Effector memory CD4-positive, alpha-beta T cell (primary cell): ENCODE measurements at regions not wholly inside any gene's neighbourhood (a gene's known extent, or its start where the extent isn't known, plus 50 kb on each side); places are given as distances from the start of the nearest gene placed in this dataset.

Source experiments
- DNase-seq, 3 donors: peaks; one replicate each; pipeline ENCODE4 v3.0.0-alpha.2; 2020
- H3K27ac ChIP-seq: 2 replicates; pipeline ENCODE4 v1.7.0; 2013; ENCODE audit warnings: mild to moderate bottlenecking, low read length, moderate library complexity; ENCODE audit not compliant: insufficient read depth, poor library complexity, severe bottlenecking
- H3K27me3 ChIP-seq: replicated peaks from 2 replicates; pipeline ENCODE4 v1.7.0; 2013; ENCODE audit warnings: mild to moderate bottlenecking, low read length; ENCODE audit not compliant: insufficient read depth, control insufficient read depth, poor library complexity, severe bottlenecking
- H3K36me3 ChIP-seq: 2 replicates; pipeline ENCODE4 v1.7.0; 2013; ENCODE audit warnings: mild to moderate bottlenecking, low read length, moderate library complexity; ENCODE audit not compliant: control insufficient read depth, insufficient read depth
- H3K4me1 ChIP-seq: 2 replicates; pipeline ENCODE4 v1.7.0; 2013; ENCODE audit warnings: low read length, mild to moderate bottlenecking; ENCODE audit not compliant: control insufficient read depth, insufficient read depth, poor library complexity, severe bottlenecking
- H3K4me3 ChIP-seq: 2 replicates; pipeline ENCODE4 v1.7.0; 2013; ENCODE audit warnings: low read length, low read depth, mild to moderate bottlenecking; ENCODE audit not compliant: insufficient read depth, poor library complexity, severe bottlenecking
- H3K9me3 ChIP-seq: 2 replicates; pipeline ENCODE4 v1.7.0; 2013; ENCODE audit warnings: mild to moderate bottlenecking, low read length, moderate library complexity; ENCODE audit not compliant: control insufficient read depth

GRCh38 chr12:124392667-124393413 is 97.9 kb downstream of the RFLNA start:
- no peaks in the 10 kb centered on the region for H3K9me3 ChIP-seq
- peak overlapping the region; percentile 1 for H3K27ac ChIP-seq
- peaks cover 37% of the 10 kb centered on the region for H3K36me3 ChIP-seq
- no peaks in the 10 kb centered on the region for H3K27me3 ChIP-seq
- H3K4me3 ChIP-seq: no peak overlapping the region
- no peak for DNase-seq
- H3K4me1 ChIP-seq: peaks cover 15% of the 10 kb centered on the region

GRCh38 chr12:124392271-124392666 is 97.4 kb downstream of the RFLNA start:
- Histone ChIP-seq H3K4me1 (peaks cover 15% of the 10 kb centered on the region), H3K9me3 (no peaks in the 10 kb centered on the region), H3K27me3 (no peaks in the 10 kb centered on the region), H3K27ac (peak overlapping the region; percentile 1), H3K36me3 (peaks cover 31% of the 10 kb centered on the region), H3K4me3 (no peak overlapping the region)
- DNase-seq: no peak

GRCh38 chr12:124391340-124392261 is 96.7 kb downstream of the RFLNA start:
- peak in 1 of 3 donors; percentile 13 for DNase-seq
- H3K27ac ChIP-seq: no peak overlapping the region
- H3K4me1 ChIP-seq: peaks cover 15% of the 10 kb centered on the region
- H3K9me3 ChIP-seq: no peaks in the 10 kb centered on the region
- H3K4me3 ChIP-seq: no peak overlapping the region
- peaks cover 27% of the 10 kb centered on the region for H3K36me3 ChIP-seq
- no peaks in the 10 kb centered on the region for H3K27me3 ChIP-seq

GRCh38 chr12:124390442-124391097 is 95.7 kb downstream of the RFLNA start:
- Histone ChIP-seq H3K4me1 (peaks cover 15% of the 10 kb centered on the region), H3K27ac (no peak overlapping the region), H3K9me3 (no peaks in the 10 kb centered on the region), H3K4me3 (no peak overlapping the region), H3K36me3 (peaks cover 25% of the 10 kb centered on the region), H3K27me3 (no peaks in the 10 kb centered on the region)
- no peak for DNase-seq

- H3K9me3 ChIP-seq: no peaks in the 10 kb centered on the region
- peaks cover 24% of the 10 kb centered on the region for H3K36me3 ChIP-seq
- H3K27ac ChIP-seq: no peak overlapping the region
- peaks cover 15% of the 10 kb centered on the region for H3K4me1 ChIP-seq
- no peaks in the 10 kb centered on the region for H3K27me3 ChIP-seq
- peak overlapping the region; percentile 55 for H3K4me3 ChIP-seq
- no peak for DNase-seq
These were observed 95.0 kb downstream of the RFLNA start for GRCh38 chr12:124389725-124390441.

- Histone ChIP-seq H3K4me3 (peak overlapping the region; percentile 55), H3K4me1 (peaks cover 15% of the 10 kb centered on the region), H3K36me3 (peaks cover 24% of the 10 kb centered on the region), H3K27me3 (no peaks in the 10 kb centered on the region), H3K9me3 (no peaks in the 10 kb centered on the region), H3K27ac (no peak overlapping the region)
- DNase-seq: peak; percentile 36 to 49 (median 44)
These were observed 94.3 kb downstream of the RFLNA start for GRCh38 chr12:124389138-124389724.

GRCh38 chr12:124388679-124389137 is 93.8 kb downstream of the RFLNA start:
- peaks cover 15% of the 10 kb centered on the region for H3K4me1 ChIP-seq
- peak; percentile 15 to 33 (median 25) for DNase-seq
- no peak overlapping the region for H3K27ac ChIP-seq
- H3K9me3 ChIP-seq: no peaks in the 10 kb centered on the region
- peaks cover 21% of the 10 kb centered on the region for H3K36me3 ChIP-seq
- H3K4me3 ChIP-seq: peak overlapping the region; percentile 55
- H3K27me3 ChIP-seq: no peaks in the 10 kb centered on the region

GRCh38 chr12:124388038-124388671 is 93.3 kb downstream of the RFLNA start:
- H3K4me1 ChIP-seq: peaks cover 15% of the 10 kb centered on the region

GRCh38 chr12:124387528-124387911 is 92.6 kb downstream of the RFLNA start:
- no peaks in the 10 kb centered on the region for H3K27me3 ChIP-seq
- H3K27ac ChIP-seq: no peak overlapping the region
- no peak for DNase-seq
- H3K4me3 ChIP-seq: no peak overlapping the region
- peaks cover 23% of the 10 kb centered on the region for H3K36me3 ChIP-seq
- H3K4me1 ChIP-seq: peaks cover 15% of the 10 kb centered on the region
- no peaks in the 10 kb centered on the region for H3K9me3 ChIP-seq

More at GRCh38 chr12:124388038-124388671, 93.3 kb downstream of the RFLNA start:
- no peak overlapping the region for H3K4me3 ChIP-seq
- no peaks in the 10 kb centered on the region for H3K27me3 ChIP-seq
- H3K27ac ChIP-seq: no peak overlapping the region
- no peak for DNase-seq
- no peaks in the 10 kb centered on the region for H3K9me3 ChIP-seq
- H3K36me3 ChIP-seq: peaks cover 22% of the 10 kb centered on the region
